OCI-LY7 (cell line): ENCODE measurements at regions not wholly inside any gene's neighbourhood (a gene's known extent, or its start where the extent isn't known, plus 50 kb on each side); places are given as distances from the start of the nearest gene placed in this dataset.

Experiments used
- BruUV-seq: library from RNA; stranded (reverse); fragments of 400-500 nt; replicated peaks from 2 replicates; lab custom pipeline; 2021; lab: Mats Ljungman, UMichigan
- CTCF ChIA-PET: fragments of 300-600 bp; sonication (Branson Sonifier 250); formaldehyde crosslinking; loops from one replicate; lab custom pipeline; 2022; ENCODE audit warnings: antibody characterized with exemption; ENCODE audit not compliant: unreplicated experiment; lab: Charles Lee
- POLR2A ChIA-PET: fragments of 300-600 bp; sonication (Branson Sonifier 250); formaldehyde crosslinking; loops from one replicate; lab custom pipeline; 2022; ENCODE audit warnings: antibody characterized with exemption; lab: Charles Lee
- DNase-seq: peaks from one replicate; pipeline ENCODE4 v3.0.0-alpha.2; 2015; ENCODE audit warnings: low spot score
- H2AFZ ChIP-seq: fragments of 200-600 bp; sonication (generic), shearing (Covaris generic); 2 replicates; pipeline ENCODE4 v1.6.1; 2014; ENCODE audit warnings: mild to moderate bottlenecking, antibody characterized with exemption, low read length, moderate library complexity
- H3K27ac ChIP-seq: fragments of 200-600 bp; sonication (generic); 2 replicates; pipeline ENCODE4 v1.5.1; 2014; ENCODE audit warnings: mixed run types, low read depth, mild to moderate bottlenecking, moderate library complexity, low read length, inconsistent platforms; ENCODE audit not compliant: poor library complexity, severe bottlenecking
- H3K36me3 ChIP-seq: fragments of 200-600 bp; sonication (generic); 2 replicates; pipeline ENCODE4 v1.6.1; 2014; ENCODE audit warnings: mild to moderate bottlenecking, antibody characterized with exemption, low read length, moderate library complexity, mixed read lengths; ENCODE audit not compliant: insufficient read depth
- H3K4me1 ChIP-seq: fragments of 200-600 bp; sonication (generic); 2 replicates; pipeline ENCODE4 v1.5.1; 2014; ENCODE audit warnings: mild to moderate bottlenecking, low read length; ENCODE audit not compliant: insufficient read depth, poor library complexity, severe bottlenecking
- H3K4me2 ChIP-seq: fragments of 200-600 bp; sonication (generic); 2 replicates; pipeline ENCODE4 v1.6.1; 2014; ENCODE audit warnings: mild to moderate bottlenecking, low read length
- H3K4me3 ChIP-seq: fragments of 200-600 bp; sonication (generic); 2 replicates; pipeline ENCODE4 v1.5.1; 2014; ENCODE audit warnings: mild to moderate bottlenecking, low read depth, low read length; ENCODE audit not compliant: poor library complexity, severe bottlenecking
- H3K79me2 ChIP-seq: fragments of 200-600 bp; sonication (generic); 2 replicates; pipeline ENCODE4 v1.6.1; 2016; ENCODE audit warnings: low read depth, mild to moderate bottlenecking, low read length, moderate library complexity, mixed read lengths; ENCODE audit not compliant: insufficient read depth
- H3K9me2 ChIP-seq: fragments of 200-600 bp; sonication (generic); 2 replicates; pipeline ENCODE4 v1.6.1; 2016; ENCODE audit warnings: mild to moderate bottlenecking, low read length, mixed read lengths; ENCODE audit not compliant: insufficient read depth
- H3K9me3 ChIP-seq: fragments of 200-600 bp; sonication (generic); 2 replicates; pipeline ENCODE4 v1.6.1; 2014; ENCODE audit warnings: mild to moderate bottlenecking, mixed run types, low read length, mixed read lengths
- H4K20me1 ChIP-seq: fragments of 200-600 bp; sonication (generic); 2 replicates; pipeline ENCODE4 v1.6.1; 2014; ENCODE audit warnings: mild to moderate bottlenecking, antibody characterized with exemption, low read length, moderate library complexity, mixed read lengths; ENCODE audit not compliant: insufficient read depth
- EZH2phosphoT487 ChIP-seq: fragments of 200-600 bp; sonication (generic); IDR thresholded peaks from 2 replicates; pipeline ENCODE4 v1.6.1; 2018; ENCODE audit warnings: low read depth, borderline replicate concordance, mild to moderate bottlenecking, mixed run types, antibody characterized with exemption, low read length, moderate library complexity, mixed read lengths
- intact Hi-C: fragments of 100-400 bp; cut with micrococcal nuclease; formaldehyde crosslinking; loops from one replicate; pipeline ENCODE4 v1.10.0; 2022; ENCODE audit not compliant: unreplicated experiment
- TF ChIP-seq, protein P1 (sequence below): fragments of 200-600 bp; sonication (generic); conservative IDR thresholded peaks from 2 replicates; pipeline ENCODE4 v1.5.1; 2014; ENCODE audit warnings: mild to moderate bottlenecking, antibody characterized with exemption, low read length, moderate library complexity, mixed read lengths

DNA sequence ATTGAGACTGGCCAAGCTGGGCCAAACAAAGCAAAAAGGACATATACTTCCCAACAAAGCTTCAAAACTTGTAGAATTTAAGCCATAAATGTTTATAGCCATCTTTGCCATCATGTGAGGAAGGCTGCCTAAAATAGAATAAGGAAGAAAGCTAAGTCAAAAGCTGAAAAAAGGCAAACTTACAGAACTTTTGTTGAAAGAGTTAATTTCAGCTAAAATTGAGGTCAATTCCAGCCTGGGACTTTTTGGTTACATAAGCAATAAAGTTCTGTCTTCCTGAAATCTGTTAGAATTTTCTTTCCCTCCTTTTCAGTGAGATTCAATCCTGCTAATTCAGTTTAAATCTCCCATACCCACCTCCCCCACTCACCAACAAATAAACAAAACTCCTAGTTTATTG, 227.9 kb upstream of the MARCKS start:
- Histone ChIP-seq H3K27ac (peak overlapping the region; percentile 99), H3K9me3 (no peaks in the 10 kb centered on the region; the same call in 1 of the 2 replicates), H4K20me1 (no peaks in the 10 kb centered on the region), H2AFZ (peak overlapping the region; percentile 33; the same call in 1 of the 2 replicates), H3K9me2 (no peaks in the 10 kb centered on the region), H3K36me3 (no peaks in the 10 kb centered on the region), H3K79me2 (no peaks in the 10 kb centered on the region), H3K4me1 (peaks cover 85% of the 10 kb centered on the region), H3K4me2 (peak overlapping the region; percentile 99), H3K4me3 (peak overlapping the region; percentile 66)
- intact Hi-C loops = no loop called here
- DNase-seq = no peak
- TF ChIP-seq EZH2phosphoT487 = no peak
- TF ChIP-seq, protein P1, sequence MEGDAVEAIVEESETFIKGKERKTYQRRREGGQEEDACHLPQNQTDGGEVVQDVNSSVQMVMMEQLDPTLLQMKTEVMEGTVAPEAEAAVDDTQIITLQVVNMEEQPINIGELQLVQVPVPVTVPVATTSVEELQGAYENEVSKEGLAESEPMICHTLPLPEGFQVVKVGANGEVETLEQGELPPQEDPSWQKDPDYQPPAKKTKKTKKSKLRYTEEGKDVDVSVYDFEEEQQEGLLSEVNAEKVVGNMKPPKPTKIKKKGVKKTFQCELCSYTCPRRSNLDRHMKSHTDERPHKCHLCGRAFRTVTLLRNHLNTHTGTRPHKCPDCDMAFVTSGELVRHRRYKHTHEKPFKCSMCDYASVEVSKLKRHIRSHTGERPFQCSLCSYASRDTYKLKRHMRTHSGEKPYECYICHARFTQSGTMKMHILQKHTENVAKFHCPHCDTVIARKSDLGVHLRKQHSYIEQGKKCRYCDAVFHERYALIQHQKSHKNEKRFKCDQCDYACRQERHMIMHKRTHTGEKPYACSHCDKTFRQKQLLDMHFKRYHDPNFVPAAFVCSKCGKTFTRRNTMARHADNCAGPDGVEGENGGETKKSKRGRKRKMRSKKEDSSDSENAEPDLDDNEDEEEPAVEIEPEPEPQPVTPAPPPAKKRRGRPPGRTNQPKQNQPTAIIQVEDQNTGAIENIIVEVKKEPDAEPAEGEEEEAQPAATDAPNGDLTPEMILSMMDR = no peak
- CTCF ChIA-PET = no interaction called here
- POLR2A ChIA-PET = interaction anchor here (0.5 to 7.9 kb wide), 6 partner anchors 9 to 788 kb away, joined by 3 to 52 read pairs (median 8); no protein-coding TSS in a partner anchor
- no TSS peak for BruUV-seq

- Histone ChIP-seq H2AFZ (peak overlapping the region; percentile 52; the same call in 1 of the 2 replicates), H3K4me1 (peaks cover 94% of the 10 kb centered on the region), H3K4me2 (peak overlapping the region; percentile 99), H3K27ac (peak overlapping the region; percentile 99), H3K36me3 (no peaks in the 10 kb centered on the region), H3K9me3 (no peaks in the 10 kb centered on the region; the same call in 1 of the 2 replicates), H4K20me1 (no peaks in the 10 kb centered on the region), H3K79me2 (no peaks in the 10 kb centered on the region), H3K9me2 (no peaks in the 10 kb centered on the region), H3K4me3 (peak overlapping the region; percentile 66)
- no peak for DNase-seq
- no TSS peak for BruUV-seq
- intact Hi-C loops = loop anchor here (2.0 to 10.0 kb wide), 4 partner anchors 179 to 345 kb away; partner anchors contain the start of gene HDAC2
- POLR2A ChIA-PET = interaction anchor here (0.5 to 7.9 kb wide), 13 partner anchors 9 to 1003 kb away, joined by 3 to 52 read pairs (median 3); no protein-coding TSS in a partner anchor
- TF ChIP-seq, protein P1 = no peak
- no peak for TF ChIP-seq EZH2phosphoT487
- CTCF ChIA-PET = no interaction called here
These were observed 227.0 kb upstream of the MARCKS start for GRCh38 chr6:113629975-113630737.
